NCI-H1048 (cell line): ENCODE measurements at regions not wholly inside any gene's neighbourhood (a gene's known extent, or its start where the extent isn't known, plus 50 kb on each side); places are given as distances from the start of the nearest gene placed in this dataset.

Experiments
- DNase-seq: peaks from one replicate; lab custom pipeline; 2025; lab: John Stamatoyannopoulos, UW

GRCh38 chr2:7813541-7814292, 868.1 kb upstream of the ID2 start:
- no peak for DNase-seq

- DNase-seq: no peak
These were observed 866.1 kb upstream of the ID2 start for GRCh38 chr2:7815726-7816125.

- DNase-seq: no peak
These were observed 865.6 kb upstream of the ID2 start for GRCh38 chr2:7816233-7816632.

GRCh38 chr2:7816944-7817343, 864.9 kb upstream of the ID2 start:
- DNase-seq: no peak

GRCh38 chr2:7819316-7819715, 862.5 kb upstream of the ID2 start:
- no peak for DNase-seq

- no peak for DNase-seq
These were observed 862.0 kb upstream of the ID2 start for GRCh38 chr2:7819850-7820249.

- DNase-seq: no peak
These were observed 857.6 kb upstream of the ID2 start for GRCh38 chr2:7824211-7824610.

GRCh38 chr2:7825591-7826312, 856.1 kb upstream of the ID2 start:
- no peak for DNase-seq

- no peak for DNase-seq
These were observed 855.2 kb upstream of the ID2 start for GRCh38 chr2:7826656-7827055.

GRCh38 chr2:7829241-7829640, 852.6 kb upstream of the ID2 start:
- no peak for DNase-seq

- DNase-seq: no peak
These were observed 851.2 kb upstream of the ID2 start for GRCh38 chr2:7830616-7831015.

GRCh38 chr2:7835151-7835550, 846.7 kb upstream of the ID2 start:
- DNase-seq: no peak

- no peak for DNase-seq
These were observed 845.9 kb upstream of the ID2 start for GRCh38 chr2:7835693-7836680.

- no peak for DNase-seq
These were observed 844.6 kb upstream of the ID2 start for GRCh38 chr2:7837237-7837760.

- no peak for DNase-seq
These were observed 843.2 kb upstream of the ID2 start for GRCh38 chr2:7838669-7839068.

GRCh38 chr2:7840651-7841380, 841.0 kb upstream of the ID2 start:
- no peak for DNase-seq

GRCh38 chr2:7841751-7842150, 840.1 kb upstream of the ID2 start:
- no peak for DNase-seq

- no peak for DNase-seq
These were observed 837.4 kb upstream of the ID2 start for GRCh38 chr2:7844414-7844965.

GRCh38 chr2:7845332-7845731, 836.5 kb upstream of the ID2 start:
- DNase-seq: no peak

- no peak for DNase-seq
These were observed 835.2 kb upstream of the ID2 start for GRCh38 chr2:7846607-7847006.

GRCh38 chr2:7847321-7847720, 834.5 kb upstream of the ID2 start:
- no peak for DNase-seq
